ENCODE measurements at regions not wholly inside any gene's neighbourhood (a gene's known extent, or its start where the extent isn't known, plus 50 kb on each side); places are given as distances from the start of the nearest gene placed in this dataset.

DNA sequence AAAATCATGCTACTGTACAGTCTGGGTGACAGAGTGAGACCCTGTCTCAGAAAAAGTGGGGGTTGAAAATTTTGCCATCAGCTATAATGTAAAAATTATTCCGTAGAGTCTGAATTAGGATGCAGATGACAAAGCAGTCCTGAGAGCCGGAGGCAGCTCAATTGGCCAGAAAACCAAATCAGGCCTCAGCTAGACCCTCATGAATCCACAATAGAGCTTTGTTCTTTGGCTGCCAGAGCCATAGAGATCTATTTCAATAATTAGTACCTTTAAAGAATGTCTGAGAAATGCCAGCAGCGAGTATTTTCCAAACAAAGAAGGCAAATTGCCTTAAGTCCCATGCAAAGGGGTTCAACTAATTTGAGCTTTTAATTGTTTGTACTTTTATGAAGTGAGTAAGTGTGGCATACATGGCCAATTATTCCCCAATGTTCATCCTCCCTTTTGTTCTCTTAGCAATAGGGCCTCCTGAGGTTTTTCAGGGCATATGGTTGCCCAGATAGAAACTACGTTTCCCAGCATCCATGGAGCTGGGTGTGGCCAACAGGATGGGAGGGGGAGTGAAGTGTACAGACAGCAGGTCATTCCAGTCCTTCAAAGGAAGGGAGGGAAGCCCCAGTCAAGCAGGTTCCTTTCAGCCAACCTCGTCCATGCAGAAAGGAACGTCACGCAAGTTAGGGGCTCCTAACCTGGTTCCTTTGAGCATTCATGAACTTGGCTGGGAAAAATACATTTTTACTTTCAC lies 211.3 kb upstream of the APCDD1 start:
- intact Hi-C loops (cut with micrococcal nuclease) = no loop called here

More for the DNA sequence above, 211.3 kb upstream of the APCDD1 start:
- H3K27me3 ChIP-seq (ENCODE audit: insufficient read depth, low read length) = peaks cover 5% of the 10 kb centered on the region; the same call in 1 of the 2 replicates
- no peak overlapping the region for H3K9ac ChIP-seq (ENCODE audit: low read length)
- CTCF ChIA-PET = no interaction called here
- no peak overlapping the region for H3K4me3 ChIP-seq (replicated peaks in 1 of 2; ENCODE audit: low read depth in 1 of 2, low read length in 2 of 2)
- RAD21 ChIA-PET (ENCODE audit: low non-redundant PET in 1 of 2, low total read pairs in 2 of 2, uncharacterized antibody in 2 of 2, unreplicated experiment in 2 of 2) = no interaction called here
- H3K4me2 ChIP-seq (ENCODE audit: low read length) = no peak overlapping the region
- no peaks in the 10 kb centered on the region for H3K9me3 ChIP-seq (ENCODE audit: control insufficient read depth in 1 of 2, insufficient read depth in 1 of 2, low read depth in 1 of 2, low read length in 2 of 2)
- no peaks in the 10 kb centered on the region for H3K4me1 ChIP-seq (ENCODE audit: control insufficient read depth in 1 of 2, insufficient read depth in 2 of 2, low read length in 2 of 2)
- H3K36me3 ChIP-seq (ENCODE audit: control insufficient read depth in 1 of 2, insufficient read depth in 2 of 2, low read length in 2 of 2) = no peaks in the 10 kb centered on the region
- TF ChIP-seq, protein P1, sequence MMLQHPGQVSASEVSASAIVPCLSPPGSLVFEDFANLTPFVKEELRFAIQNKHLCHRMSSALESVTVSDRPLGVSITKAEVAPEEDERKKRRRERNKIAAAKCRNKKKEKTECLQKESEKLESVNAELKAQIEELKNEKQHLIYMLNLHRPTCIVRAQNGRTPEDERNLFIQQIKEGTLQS (IDR thresholded peaks at IDR 0.05) = no peak
- no peak for TF ChIP-seq YY1 (IDR thresholded peaks at IDR 0.05; ENCODE audit: extremely low read depth, insufficient replicate concordance, low read depth, low read length)
- TF ChIP-seq REST (IDR thresholded peaks at IDR 0.05; ENCODE audit: low read depth) = no peak
- no peak for TF ChIP-seq CBX3 (IDR thresholded peaks at IDR 0.05; ENCODE audit: low read depth)
- no peak for TF ChIP-seq ZFX (IDR thresholded peaks at IDR 0.05)
- TF ChIP-seq ELF1 (IDR thresholded peaks at IDR 0.05; ENCODE audit: borderline replicate concordance, low read depth) = no peak
- no peak for TF ChIP-seq SIN3A (IDR thresholded peaks at IDR 0.05; ENCODE audit: low read depth)
- TF ChIP-seq CTCF (IDR thresholded peaks at IDR 0.05 in 2 of 3, conservative IDR thresholded peaks at IDR 0.05 in 1 of 3; ENCODE audit: borderline replicate concordance in 1 of 3, insufficient read depth in 1 of 3, low read depth in 2 of 3, low read length in 2 of 3) = no peak
- no peak for TF ChIP-seq TCF7L2 (IDR thresholded peaks at IDR 0.05; ENCODE audit: borderline replicate concordance, extremely low read depth, insufficient read depth, insufficient read length)
- TF ChIP-seq SRF (IDR thresholded peaks at IDR 0.05; ENCODE audit: low read depth) = no peak
- no peak for TF ChIP-seq ZNF274 (IDR thresholded peaks at IDR 0.05; ENCODE audit: low read depth, low read length)
- TF ChIP-seq CEBPB (IDR thresholded peaks at IDR 0.05; ENCODE audit: low read depth) = no peak
- TF ChIP-seq EZH2 (IDR thresholded peaks at IDR 0.05) = no peak
- TF ChIP-seq, protein P2, sequence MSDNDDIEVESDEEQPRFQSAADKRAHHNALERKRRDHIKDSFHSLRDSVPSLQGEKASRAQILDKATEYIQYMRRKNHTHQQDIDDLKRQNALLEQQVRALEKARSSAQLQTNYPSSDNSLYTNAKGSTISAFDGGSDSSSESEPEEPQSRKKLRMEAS (IDR thresholded peaks at IDR 0.05) = no peak
- POLR2A ChIA-PET = no interaction called here
- H3K9me2 ChIP-seq (ENCODE audit: insufficient read depth) = no peaks in the 10 kb centered on the region; the same call in 1 of the 2 replicates
- no peak overlapping the region for H3K27ac ChIP-seq (ENCODE audit: low read depth, low read length)
- H2AFZ ChIP-seq (ENCODE audit: low read depth, low read length, poor library complexity, severe bottlenecking) = no peak overlapping the region
- H4K20me1 ChIP-seq (ENCODE audit: insufficient read depth) = no peaks in the 10 kb centered on the region
- ATAC-seq (peak; percentile 53; the same call in 1 of the 2 replicates), DNase-seq (ENCODE audit: low read depth, low spot score) (no peak)
- no peaks in the 10 kb centered on the region for H3K79me2 ChIP-seq (ENCODE audit: insufficient read depth, low read length)
- BruUV-seq (replicated peaks) = no TSS peak

All from HCT116 (cell line).